Left lung (tissue), 4 donors: ENCODE measurements at regions not wholly inside any gene's neighbourhood (a gene's known extent, or its start where the extent isn't known, plus 50 kb on each side); places are given as distances from the start of the nearest gene placed in this dataset.

ENCODE experiments used
- ATAC-seq: fragments of 200-7000 bp; cut with Tn5 transposase; one replicate; pipeline ENCODE4 v1.9.1; 2020; ENCODE audit warnings: moderate library complexity
- DNase-seq, 4 donors: peaks; one replicate each; pipeline ENCODE4 v3.0.0-alpha.2; 2013 to 2020
- H3K27ac ChIP-seq, 2 donors: fragments of 200-600 bp; sonication (generic) in 1 of 2; one replicate each; pipeline versions ENCODE4 v1.5.0 to v1.8.0; 2020 to 2021
- H3K27me3 ChIP-seq, 2 donors: fragments of 200-600 bp; sonication (generic) in 1 of 2; one replicate each; pipeline versions ENCODE4 v1.5.0 to v1.8.0; 2020 to 2021
- H3K36me3 ChIP-seq, 2 donors: fragments of 200-600 bp; sonication (generic) in 1 of 2; one replicate each; pipeline versions ENCODE4 v1.5.0 to v1.8.0; 2020 to 2021
- H3K4me1 ChIP-seq, 2 donors: fragments of 200-600 bp; one replicate each; pipeline ENCODE4 v1.8.0; 2021
- H3K4me3 ChIP-seq, 2 donors: fragments of 200-600 bp; sonication (generic) in 1 of 2; one replicate each; pipeline versions ENCODE4 v1.5.0 to v1.8.0; 2020 to 2021; ENCODE audit warnings: mild to moderate bottlenecking in 1 of 2
- H3K9me3 ChIP-seq, 2 donors: fragments of 200-600 bp; sonication (generic) in 1 of 2; one replicate each; pipeline versions ENCODE4 v1.5.0 to v1.8.0; 2020 to 2021
- CTCF ChIP-seq, 2 donors: fragments of 200-600 bp; sonication (generic) in 1 of 2; IDR thresholded peaks; one replicate each; pipeline versions ENCODE4 v1.5.0 to v1.8.0; 2021; ENCODE audit warnings: antibody characterized with exemption in 2 of 2
- intact Hi-C, 2 donors: fragments of 100-400 bp; cut with DNase I; formaldehyde crosslinking; loops; one replicate each; pipeline versions ENCODE4 v1.11.2 to v1.14.2; 2022
- donor health status: DM: no; HTN: yes; CAD: no.
- donor health status: DM: no; HTN: no; CAD: no.

- no peak for TF ChIP-seq CTCF (IDR thresholded peaks at IDR 0.05)
- Histone ChIP-seq H3K4me1 (no peaks in the 10 kb centered on the region), H3K27me3 (no peaks in the 10 kb centered on the region), H3K4me3 (no peak overlapping the region), H3K27ac (no peak overlapping the region), H3K36me3 (no peaks in the 10 kb centered on the region), H3K9me3 (peaks cover 0 to 8% of the 10 kb centered on the region in 2 donors)
- intact Hi-C loops = no loop called here
- no peak for ATAC-seq
- no peak for DNase-seq
Observed at GRCh38 chr1:190022709-190023108, 455.0 kb downstream of the BRINP3 start.

GRCh38 chr1:190029441-190029840 lies 448.2 kb downstream of the BRINP3 start:
- Histone ChIP-seq H3K27ac (no peak overlapping the region), H3K4me3 (no peak overlapping the region), H3K36me3 (no peaks in the 10 kb centered on the region), H3K9me3 (peaks cover 0 to 7% of the 10 kb centered on the region in 2 donors), H3K4me1 (no peaks in the 10 kb centered on the region), H3K27me3 (no peaks in the 10 kb centered on the region)
- intact Hi-C loops = no loop called here
- no peak for DNase-seq
- TF ChIP-seq CTCF (IDR thresholded peaks at IDR 0.05) = no peak
- ATAC-seq = no peak

- Histone ChIP-seq H3K4me3 (no peak overlapping the region), H3K36me3 (no peaks in the 10 kb centered on the region), H3K27ac (no peak overlapping the region), H3K4me1 (no peaks in the 10 kb centered on the region), H3K9me3 (peaks cover 0 to 11% of the 10 kb centered on the region in 2 donors), H3K27me3 (no peaks in the 10 kb centered on the region)
- TF ChIP-seq CTCF (IDR thresholded peaks at IDR 0.05) = no peak
- DNase-seq (no peak), ATAC-seq (no peak)
- intact Hi-C loops = no loop called here
Observed at GRCh38 chr1:190043655-190044054, 434.0 kb downstream of the BRINP3 start.

- Histone ChIP-seq H3K27me3 (no peaks in the 10 kb centered on the region), H3K27ac (no peak overlapping the region), H3K36me3 (no peaks in the 10 kb centered on the region), H3K4me1 (no peaks in the 10 kb centered on the region), H3K9me3 (peaks cover 0 to 11% of the 10 kb centered on the region in 2 donors), H3K4me3 (no peak overlapping the region)
- no peak for DNase-seq
- TF ChIP-seq CTCF (IDR thresholded peaks at IDR 0.05) = no peak
- no peak for ATAC-seq
- intact Hi-C loops = no loop called here
Observed at GRCh38 chr1:190046231-190046630, 431.4 kb downstream of the BRINP3 start.
